Neural progenitor cell (in vitro differentiated cells): ENCODE measurements at regions not wholly inside any gene's neighbourhood (a gene's known extent, or its start where the extent isn't known, plus 50 kb on each side); places are given as distances from the start of the nearest gene placed in this dataset.

Experiments used
- DNase-seq: peaks from one replicate; pipeline ENCODE4 v3.0.0-alpha.2; 2016; ENCODE audit warnings: low spot score
- H2AFZ ChIP-seq: fragments of 200-600 bp; sonication (generic); replicated peaks from 2 replicates; pipeline ENCODE4 v1.6.1; 2016; ENCODE audit warnings: antibody characterized with exemption
- H3F3A ChIP-seq: fragments of 200-600 bp; sonication (generic); 2 replicates; pipeline ENCODE4 v1.6.1; 2016; ENCODE audit warnings: antibody characterized with exemption, low read depth
- H3K27ac ChIP-seq: fragments of 200-600 bp; sonication (generic); 2 replicates; pipeline ENCODE4 v1.5.1; 2016; ENCODE audit warnings: mild to moderate bottlenecking
- H3K27me3 ChIP-seq: fragments of 200-600 bp; sonication (generic); 2 replicates; pipeline ENCODE4 v1.6.1; 2016; ENCODE audit warnings: mild to moderate bottlenecking, moderate library complexity
- H3K36me3 ChIP-seq: fragments of 200-600 bp; sonication (generic); 2 replicates; pipeline ENCODE4 v1.5.1; 2016
- H3K4me1 ChIP-seq: fragments of 200-600 bp; sonication (generic); 2 replicates; pipeline ENCODE4 v1.6.1; 2016; ENCODE audit warnings: mixed run types
- H3K4me2 ChIP-seq: fragments of 200-600 bp; sonication (generic); 2 replicates; pipeline ENCODE4 v1.6.1; 2016
- H3K4me3 ChIP-seq: fragments of 200-600 bp; sonication (generic); 2 replicates; pipeline ENCODE4 v1.5.1; 2016
- H3K79me2 ChIP-seq: fragments of 200-600 bp; sonication (generic); 2 replicates; pipeline ENCODE4 v1.6.1; 2016; ENCODE audit warnings: low read depth
- H3K9ac ChIP-seq: fragments of 200-600 bp; sonication (generic); 2 replicates; pipeline ENCODE4 v1.6.1; 2016
- H3K9me3 ChIP-seq: fragments of 200-600 bp; sonication (generic); 2 replicates; pipeline ENCODE4 v1.5.1; 2016; ENCODE audit warnings: low read depth
- H4K20me1 ChIP-seq: fragments of 200-600 bp; sonication (generic); 2 replicates; pipeline ENCODE4 v1.6.1; 2016; ENCODE audit warnings: low read depth
- H3K27ac Mint-ChIP-seq: 3 replicates; pipeline ENCODE4 v1.8.0; 2021; ENCODE audit warnings: mixed read lengths
- H3K27me3 Mint-ChIP-seq: 2 replicates; pipeline ENCODE4 v1.8.0; 2022; ENCODE audit warnings: low read depth, mild to moderate bottlenecking, inconsistent platforms, moderate library complexity, mixed read lengths; ENCODE audit not compliant: insufficient read depth
- H3K36me3 Mint-ChIP-seq: 3 replicates; pipeline ENCODE4 v1.8.0; 2021; ENCODE audit warnings: mixed read lengths
- H3K4me1 Mint-ChIP-seq: 3 replicates; pipeline ENCODE4 v1.8.0; 2021; ENCODE audit warnings: mixed read lengths
- H3K4me3 Mint-ChIP-seq: 3 replicates; pipeline ENCODE4 v1.8.0; 2021; ENCODE audit warnings: mild to moderate bottlenecking, moderate library complexity, mixed read lengths
- H3K9me3 Mint-ChIP-seq: 3 replicates; pipeline ENCODE4 v1.8.0; 2020; ENCODE audit warnings: mixed read lengths
- EZH2 ChIP-seq: fragments of 200-600 bp; sonication (generic); IDR thresholded peaks from 2 replicates; pipeline ENCODE4 v1.6.1; 2017; ENCODE audit warnings: antibody characterized with exemption, mild to moderate bottlenecking, moderate library complexity
- EZH2phosphoT487 ChIP-seq: fragments of 200-600 bp; sonication (generic); IDR thresholded peaks from 2 replicates; pipeline ENCODE4 v1.6.1; 2017; ENCODE audit warnings: antibody characterized with exemption
- TF ChIP-seq, protein P1 (sequence below): fragments of 200-600 bp; sonication (generic); IDR thresholded peaks from 2 replicates; pipeline ENCODE4 v1.5.1; 2017; ENCODE audit warnings: antibody characterized with exemption, mild to moderate bottlenecking

DNA sequence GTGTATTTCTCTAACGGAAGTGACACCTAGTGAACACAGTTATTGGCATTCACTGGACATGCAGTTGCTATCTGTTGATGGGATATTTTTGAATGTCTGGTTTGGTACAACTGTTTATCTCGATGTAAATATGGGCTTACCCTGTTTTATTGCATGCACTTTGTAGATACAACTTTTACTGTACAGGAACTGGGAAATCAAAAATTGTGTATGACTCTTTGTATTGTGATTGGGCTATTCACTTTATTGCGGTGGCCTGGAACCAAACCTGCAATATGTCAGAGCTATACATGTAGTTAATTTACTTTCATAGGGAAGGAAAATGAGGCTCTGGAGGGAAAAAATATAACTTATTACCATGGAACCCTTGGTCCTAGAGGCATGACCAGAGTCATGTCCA lies 380.7 kb upstream of the KIRREL3 start:
- H3K27me3 Mint-ChIP-seq = no peaks in the 10 kb centered on the region
- no peak overlapping the region for H3K4me3 ChIP-seq
- H3K27me3 ChIP-seq = no peaks in the 10 kb centered on the region
- H3K4me1 ChIP-seq = no peaks in the 10 kb centered on the region
- no peak overlapping the region for H3K27ac ChIP-seq
- no peaks in the 10 kb centered on the region for H3K9me3 Mint-ChIP-seq
- TF ChIP-seq EZH2 = no peak
- no peak for TF ChIP-seq EZH2phosphoT487
- TF ChIP-seq, protein P1, sequence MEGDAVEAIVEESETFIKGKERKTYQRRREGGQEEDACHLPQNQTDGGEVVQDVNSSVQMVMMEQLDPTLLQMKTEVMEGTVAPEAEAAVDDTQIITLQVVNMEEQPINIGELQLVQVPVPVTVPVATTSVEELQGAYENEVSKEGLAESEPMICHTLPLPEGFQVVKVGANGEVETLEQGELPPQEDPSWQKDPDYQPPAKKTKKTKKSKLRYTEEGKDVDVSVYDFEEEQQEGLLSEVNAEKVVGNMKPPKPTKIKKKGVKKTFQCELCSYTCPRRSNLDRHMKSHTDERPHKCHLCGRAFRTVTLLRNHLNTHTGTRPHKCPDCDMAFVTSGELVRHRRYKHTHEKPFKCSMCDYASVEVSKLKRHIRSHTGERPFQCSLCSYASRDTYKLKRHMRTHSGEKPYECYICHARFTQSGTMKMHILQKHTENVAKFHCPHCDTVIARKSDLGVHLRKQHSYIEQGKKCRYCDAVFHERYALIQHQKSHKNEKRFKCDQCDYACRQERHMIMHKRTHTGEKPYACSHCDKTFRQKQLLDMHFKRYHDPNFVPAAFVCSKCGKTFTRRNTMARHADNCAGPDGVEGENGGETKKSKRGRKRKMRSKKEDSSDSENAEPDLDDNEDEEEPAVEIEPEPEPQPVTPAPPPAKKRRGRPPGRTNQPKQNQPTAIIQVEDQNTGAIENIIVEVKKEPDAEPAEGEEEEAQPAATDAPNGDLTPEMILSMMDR = no peak
- H3K36me3 Mint-ChIP-seq = no peaks in the 10 kb centered on the region
- H3K9ac ChIP-seq = no peak overlapping the region
- H3K36me3 ChIP-seq = no peaks in the 10 kb centered on the region
- DNase-seq = no peak
- no peaks in the 10 kb centered on the region for H3K79me2 ChIP-seq
- no peak overlapping the region for H3K4me3 Mint-ChIP-seq
- H3K4me1 Mint-ChIP-seq = no peaks in the 10 kb centered on the region
- no peak overlapping the region for H2AFZ ChIP-seq
- no peak overlapping the region for H3K4me2 ChIP-seq
- H3K9me3 ChIP-seq = no peaks in the 10 kb centered on the region
- H4K20me1 ChIP-seq = no peaks in the 10 kb centered on the region
- no peak overlapping the region for H3K27ac Mint-ChIP-seq
- H3F3A ChIP-seq = no peaks in the 10 kb centered on the region

DNA sequence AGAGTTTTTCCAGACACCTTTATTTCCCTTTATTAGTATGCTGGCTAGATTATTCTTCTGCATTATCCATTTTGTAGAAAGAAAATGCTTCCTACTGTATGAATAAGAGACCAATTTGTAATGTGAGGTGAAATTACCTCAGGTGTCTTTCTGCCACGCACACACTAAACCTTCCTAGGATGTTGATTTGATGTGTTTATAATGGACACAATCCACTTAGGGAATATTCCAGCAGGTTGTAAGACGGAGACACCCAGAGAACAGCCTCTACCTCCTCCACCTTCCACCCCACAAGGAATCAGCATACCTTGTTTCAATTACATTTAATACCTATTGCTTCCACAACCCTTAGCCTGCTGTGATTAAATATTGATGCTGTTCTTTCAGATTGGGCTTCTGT lies 379.1 kb upstream of the KIRREL3 start:
- Histone ChIP-seq H3K27ac (no peak overlapping the region), H3K4me2 (no peak overlapping the region), H3K4me3 (no peak overlapping the region), H3K27me3 (no peaks in the 10 kb centered on the region), H3K36me3 (no peaks in the 10 kb centered on the region), H3K4me1 (no peaks in the 10 kb centered on the region), H4K20me1 (no peaks in the 10 kb centered on the region), H3F3A (no peaks in the 10 kb centered on the region), H3K9ac (no peak overlapping the region), H2AFZ (no peak overlapping the region), H3K79me2 (no peaks in the 10 kb centered on the region), H3K9me3 (no peaks in the 10 kb centered on the region)
- Mint-ChIP-seq H3K36me3 (no peaks in the 10 kb centered on the region), H3K27me3 (peaks cover 5% of the 10 kb centered on the region), H3K4me3 (no peak overlapping the region), H3K27ac (no peak overlapping the region), H3K9me3 (no peaks in the 10 kb centered on the region), H3K4me1 (no peaks in the 10 kb centered on the region)
- TF ChIP-seq EZH2 = no peak
- no peak for TF ChIP-seq EZH2phosphoT487
- TF ChIP-seq, protein P1 = no peak
- DNase-seq = no peak

DNA sequence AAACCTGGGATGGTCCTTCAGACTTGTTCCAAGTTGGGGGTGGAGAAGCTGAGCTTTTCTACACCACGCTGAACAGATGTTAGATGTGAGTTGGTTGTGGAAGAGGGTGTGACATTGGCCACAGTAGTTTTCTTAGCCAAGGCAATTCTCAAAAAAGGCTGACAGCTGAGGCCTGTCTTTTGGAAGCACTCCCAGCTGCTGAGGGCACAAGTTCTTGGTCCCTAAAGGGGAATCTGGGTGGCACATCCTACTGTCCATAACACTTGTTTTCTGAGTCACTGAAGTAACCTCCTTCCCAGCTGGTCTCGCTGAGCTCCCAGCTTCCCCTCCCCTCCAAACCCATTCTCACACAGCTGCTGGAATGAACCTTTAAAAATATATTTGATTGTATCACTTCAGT lies 375.7 kb upstream of the KIRREL3 start:
- Histone ChIP-seq H3K79me2 (no peaks in the 10 kb centered on the region), H3K9me3 (no peaks in the 10 kb centered on the region), H3K9ac (no peak overlapping the region), H3K4me3 (no peak overlapping the region), H3K36me3 (no peaks in the 10 kb centered on the region), H3K27ac (no peak overlapping the region), H3K4me2 (no peak overlapping the region), H4K20me1 (no peaks in the 10 kb centered on the region), H3F3A (no peaks in the 10 kb centered on the region), H3K27me3 (no peaks in the 10 kb centered on the region), H3K4me1 (no peaks in the 10 kb centered on the region), H2AFZ (no peak overlapping the region)
- Mint-ChIP-seq H3K27ac (no peak overlapping the region), H3K36me3 (no peaks in the 10 kb centered on the region), H3K4me3 (no peak overlapping the region), H3K4me1 (no peaks in the 10 kb centered on the region), H3K27me3 (peaks cover 5% of the 10 kb centered on the region), H3K9me3 (no peaks in the 10 kb centered on the region)
- no peak for DNase-seq
- TF ChIP-seq EZH2 (no peak), EZH2phosphoT487 (no peak)
- TF ChIP-seq, protein P1 = no peak

DNA sequence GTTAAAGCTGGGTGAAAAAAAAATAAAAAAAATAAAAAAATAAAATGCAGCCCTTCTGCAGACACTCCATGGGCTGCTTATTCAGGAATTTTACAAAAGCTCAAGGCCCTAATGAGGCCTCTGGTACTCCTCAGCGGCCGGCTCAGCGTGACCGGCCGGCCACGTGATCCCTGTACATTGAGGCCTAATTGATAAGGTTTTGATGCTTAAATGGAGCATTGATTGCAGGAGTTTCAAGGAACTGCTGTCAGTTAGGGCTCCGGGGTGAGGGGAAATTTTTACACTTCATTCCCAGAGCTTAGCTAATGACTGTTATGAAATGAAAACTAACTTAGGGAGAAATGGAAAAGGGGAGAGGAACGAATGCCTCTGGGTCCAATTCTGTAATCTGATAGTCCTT lies 368.8 kb upstream of the KIRREL3 start:
- TF ChIP-seq EZH2phosphoT487 (no peak), EZH2 (no peak)
- TF ChIP-seq, protein P1 = no peak
- Histone ChIP-seq H3K36me3 (no peaks in the 10 kb centered on the region), H3K9me3 (no peaks in the 10 kb centered on the region), H3K27me3 (no peaks in the 10 kb centered on the region), H3K4me1 (peaks cover 7% of the 10 kb centered on the region), H3K79me2 (no peaks in the 10 kb centered on the region), H3K4me2 (no peak overlapping the region), H3K9ac (no peak overlapping the region), H2AFZ (no peak overlapping the region), H3K4me3 (no peak overlapping the region), H4K20me1 (no peaks in the 10 kb centered on the region), H3K27ac (no peak overlapping the region), H3F3A (no peaks in the 10 kb centered on the region)
- no peak for DNase-seq
- Mint-ChIP-seq H3K36me3 (no peaks in the 10 kb centered on the region), H3K4me3 (no peak overlapping the region), H3K9me3 (no peaks in the 10 kb centered on the region), H3K4me1 (peaks cover 2% of the 10 kb centered on the region), H3K27me3 (no peaks in the 10 kb centered on the region), H3K27ac (no peak overlapping the region)
